GM23338 (cell line): ENCODE measurements at regions not wholly inside any gene's neighbourhood (a gene's known extent, or its start where the extent isn't known, plus 50 kb on each side); places are given as distances from the start of the nearest gene placed in this dataset.

Experiments
- ATAC-seq: fragments of 200-7000 bp; cut with Tn5 transposase; 3 replicates; pipeline ENCODE4 v1.9.1; 2020
- DNase-seq: peaks from one replicate; pipeline ENCODE4 v3.0.0-alpha.2; 2015; ENCODE audit warnings: low spot score
- H2AFZ ChIP-seq: fragments of 200-600 bp; sonication (generic); 2 replicates; pipeline ENCODE4 v1.8.0; 2016; ENCODE audit warnings: antibody characterized with exemption, mild to moderate bottlenecking, moderate library complexity
- H3F3A ChIP-seq: fragments of 200-600 bp; sonication (generic); replicated peaks from 2 replicates; pipeline ENCODE4 v1.8.0; 2017; ENCODE audit warnings: antibody characterized with exemption, mixed run types, low read depth
- H3K27ac ChIP-seq: fragments of 200-600 bp; sonication (generic); 2 replicates; pipeline ENCODE4 v1.6.1; 2016; ENCODE audit warnings: low read depth
- H3K27me3 ChIP-seq: fragments of 200-600 bp; sonication (generic); 2 replicates; pipeline ENCODE4 v1.8.0; 2016; ENCODE audit warnings: mild to moderate bottlenecking, mixed run types, moderate library complexity; ENCODE audit not compliant: insufficient read depth
- H3K36me3 ChIP-seq: fragments of 200-600 bp; sonication (generic); 2 replicates; pipeline ENCODE4 v1.8.0; 2016; ENCODE audit warnings: mild to moderate bottlenecking; ENCODE audit not compliant: insufficient read depth
- H3K4me1 ChIP-seq: fragments of 200-600 bp; sonication (generic); 2 replicates; pipeline ENCODE4 v1.8.0; 2016; ENCODE audit warnings: mild to moderate bottlenecking, moderate library complexity; ENCODE audit not compliant: insufficient read depth
- H3K4me2 ChIP-seq: fragments of 200-600 bp; sonication (generic); 2 replicates; pipeline ENCODE4 v1.7.1; 2017; ENCODE audit warnings: mixed run types
- H3K4me3 ChIP-seq: fragments of 200-600 bp; sonication (generic); 2 replicates; pipeline ENCODE4 v1.6.1; 2016; ENCODE audit warnings: mixed run types
- H3K79me2 ChIP-seq: fragments of 200-600 bp; sonication (generic); replicated peaks from 2 replicates; pipeline ENCODE4 v1.8.0; 2017; ENCODE audit warnings: mild to moderate bottlenecking; ENCODE audit not compliant: insufficient read depth
- H3K9me2 ChIP-seq: fragments of 200-600 bp; sonication (generic); 2 replicates; pipeline ENCODE4 v1.8.0; 2017; ENCODE audit not compliant: insufficient read depth
- H4K20me1 ChIP-seq: fragments of 200-600 bp; sonication (generic); replicated peaks from 2 replicates; pipeline ENCODE4 v1.8.0; 2017; ENCODE audit warnings: mild to moderate bottlenecking; ENCODE audit not compliant: insufficient read depth
- H3K27ac Mint-ChIP-seq: 2 replicates; pipeline ENCODE4 v1.8.0; 2020; ENCODE audit warnings: inconsistent platforms, mild to moderate bottlenecking, moderate library complexity, mixed read lengths
- H3K27me3 Mint-ChIP-seq: 3 replicates; pipeline ENCODE4 v1.8.0; 2022; ENCODE audit warnings: low read depth, mild to moderate bottlenecking, moderate library complexity, mixed read lengths, inconsistent platforms; ENCODE audit not compliant: insufficient read depth, poor library complexity
- H3K36me3 Mint-ChIP-seq: 3 replicates; pipeline ENCODE4 v1.8.0; 2021; ENCODE audit warnings: low read depth, mild to moderate bottlenecking, inconsistent platforms, moderate library complexity, mixed read lengths
- H3K4me1 Mint-ChIP-seq: 3 replicates; pipeline ENCODE4 v1.8.0; 2020; ENCODE audit warnings: mild to moderate bottlenecking, inconsistent platforms, mixed read lengths
- H3K4me3 Mint-ChIP-seq: 3 replicates; pipeline ENCODE4 v1.8.0; 2021; ENCODE audit warnings: moderate library complexity, mild to moderate bottlenecking, inconsistent platforms, mixed read lengths
- H3K9me3 Mint-ChIP-seq: 3 replicates; pipeline ENCODE4 v1.8.0; 2020; ENCODE audit warnings: moderate library complexity, mild to moderate bottlenecking, inconsistent platforms, mixed read lengths
- CREB1 ChIP-seq: fragments of 250-450 bp; sonication (Bioruptor Pico); IDR thresholded peaks from 2 replicates; pipeline ENCODE4 v1.5.0; 2020; ENCODE audit warnings: low read depth, mild to moderate bottlenecking, moderate library complexity
- NANOG ChIP-seq: IDR thresholded peaks from 2 replicates; pipeline ENCODE4 v1.6.1; 2016; ENCODE audit warnings: antibody characterized with exemption, borderline replicate concordance
- POLR2AphosphoS5 ChIP-seq: IDR thresholded peaks from 2 replicates; pipeline ENCODE4 v1.6.1; 2016; ENCODE audit warnings: antibody characterized with exemption, low read depth
- TF ChIP-seq, protein P1 (sequence below), 2 experiments: fragments of 200-600 bp in 1 of 2; sonication (generic) in 1 of 2; conservative IDR thresholded peaks; 2 replicates each; pipeline versions ENCODE4 v1.5.1 to v1.6.1; 2016 to 2017; ENCODE audit warnings: antibody characterized with exemption in 2 of 2, low read depth in 2 of 2, mild to moderate bottlenecking in 2 of 2, moderate library complexity in 1 of 2

GRCh38 chr9:129330711-129331492 is 152.8 kb upstream of the IER5L start:
- peaks cover 13% of the 10 kb centered on the region; the same call in 2 of the 3 replicates for H3K9me3 Mint-ChIP-seq
- peaks cover 6% of the 10 kb centered on the region; the same call in 1 of the 3 replicates for H3K36me3 Mint-ChIP-seq
- peaks cover 16% of the 10 kb centered on the region for H3K27me3 Mint-ChIP-seq
- peak; percentile 36 for DNase-seq
- ATAC-seq, result no peak
- H3K4me1 Mint-ChIP-seq, result peaks cover 32% of the 10 kb centered on the region
- H3K36me3 ChIP-seq, result no peaks in the 10 kb centered on the region
- no peak overlapping the region for H3K4me3 ChIP-seq
- TF ChIP-seq NANOG, result no peak
- peak; percentile 23; the same call in 1 of the 2 replicates for TF ChIP-seq CREB1 (CRISPR knock-in tag)
- no peak overlapping the region for H3K27ac Mint-ChIP-seq
- H4K20me1 ChIP-seq, result no peaks in the 10 kb centered on the region
- H3K79me2 ChIP-seq, result no peaks in the 10 kb centered on the region
- H3K4me2 ChIP-seq, result no peak overlapping the region
- H3K27me3 ChIP-seq, result no peaks in the 10 kb centered on the region
- H3F3A ChIP-seq, result peaks cover 24% of the 10 kb centered on the region
- H2AFZ ChIP-seq, result no peak overlapping the region
- H3K9me2 ChIP-seq, result no peaks in the 10 kb centered on the region; the same call in 1 of the 2 replicates
- H3K27ac ChIP-seq, result no peak overlapping the region
- H3K4me3 Mint-ChIP-seq, result no peak overlapping the region
- peaks cover 15% of the 10 kb centered on the region for H3K4me1 ChIP-seq

- no peak for ATAC-seq
- TF ChIP-seq, protein P1, sequence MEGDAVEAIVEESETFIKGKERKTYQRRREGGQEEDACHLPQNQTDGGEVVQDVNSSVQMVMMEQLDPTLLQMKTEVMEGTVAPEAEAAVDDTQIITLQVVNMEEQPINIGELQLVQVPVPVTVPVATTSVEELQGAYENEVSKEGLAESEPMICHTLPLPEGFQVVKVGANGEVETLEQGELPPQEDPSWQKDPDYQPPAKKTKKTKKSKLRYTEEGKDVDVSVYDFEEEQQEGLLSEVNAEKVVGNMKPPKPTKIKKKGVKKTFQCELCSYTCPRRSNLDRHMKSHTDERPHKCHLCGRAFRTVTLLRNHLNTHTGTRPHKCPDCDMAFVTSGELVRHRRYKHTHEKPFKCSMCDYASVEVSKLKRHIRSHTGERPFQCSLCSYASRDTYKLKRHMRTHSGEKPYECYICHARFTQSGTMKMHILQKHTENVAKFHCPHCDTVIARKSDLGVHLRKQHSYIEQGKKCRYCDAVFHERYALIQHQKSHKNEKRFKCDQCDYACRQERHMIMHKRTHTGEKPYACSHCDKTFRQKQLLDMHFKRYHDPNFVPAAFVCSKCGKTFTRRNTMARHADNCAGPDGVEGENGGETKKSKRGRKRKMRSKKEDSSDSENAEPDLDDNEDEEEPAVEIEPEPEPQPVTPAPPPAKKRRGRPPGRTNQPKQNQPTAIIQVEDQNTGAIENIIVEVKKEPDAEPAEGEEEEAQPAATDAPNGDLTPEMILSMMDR (conservative IDR thresholded peaks at IDR 0.05; ENCODE audit: low read depth in 2 of 2), result peak in 1 of 2 experiments; percentile 39; a peak in 2 of 4 replicates
- TF ChIP-seq POLR2AphosphoS5, result no peak
- no peaks in the 10 kb centered on the region for H3K79me2 ChIP-seq
- peaks cover 11% of the 10 kb centered on the region for H3K27me3 Mint-ChIP-seq
- no peaks in the 10 kb centered on the region for H3K27me3 ChIP-seq
- no peak overlapping the region for H3K27ac ChIP-seq
- no peak overlapping the region for H3K27ac Mint-ChIP-seq
- H3K36me3 ChIP-seq, result no peaks in the 10 kb centered on the region
- no peak overlapping the region for H2AFZ ChIP-seq
- peaks cover 19% of the 10 kb centered on the region for H3K4me1 Mint-ChIP-seq
- no peak overlapping the region for H3K4me3 ChIP-seq
- peaks cover 6% of the 10 kb centered on the region; the same call in 1 of the 3 replicates for H3K36me3 Mint-ChIP-seq
- H3K4me2 ChIP-seq, result no peak overlapping the region
- DNase-seq, result no peak
- H3K9me3 Mint-ChIP-seq, result peaks cover 13% of the 10 kb centered on the region; the same call in 2 of the 3 replicates
- no peak overlapping the region for H3K4me3 Mint-ChIP-seq
- no peaks in the 10 kb centered on the region; the same call in 1 of the 2 replicates for H3K9me2 ChIP-seq
- H3F3A ChIP-seq, result peaks cover 8% of the 10 kb centered on the region
- H3K4me1 ChIP-seq, result no peaks in the 10 kb centered on the region
- no peaks in the 10 kb centered on the region for H4K20me1 ChIP-seq
Observed at GRCh38 chr9:129328355-129329042, 150.4 kb upstream of the IER5L start.
